Erythroblast (primary cell): ENCODE measurements at regions not wholly inside any gene's neighbourhood (a gene's known extent, or its start where the extent isn't known, plus 50 kb on each side); places are given as distances from the start of the nearest gene placed in this dataset.

Source experiments
- GATA1 ChIP-seq: IDR thresholded peaks from 2 replicates; pipeline ENCODE4 v1.6.1; 2011; ENCODE audit warnings: low read depth, mild to moderate bottlenecking, control low read depth, low read length, moderate library complexity
- POLR2A ChIP-seq: IDR thresholded peaks from 2 replicates; pipeline ENCODE4 v1.6.1; 2011; ENCODE audit warnings: mild to moderate bottlenecking, low read length

DNA sequence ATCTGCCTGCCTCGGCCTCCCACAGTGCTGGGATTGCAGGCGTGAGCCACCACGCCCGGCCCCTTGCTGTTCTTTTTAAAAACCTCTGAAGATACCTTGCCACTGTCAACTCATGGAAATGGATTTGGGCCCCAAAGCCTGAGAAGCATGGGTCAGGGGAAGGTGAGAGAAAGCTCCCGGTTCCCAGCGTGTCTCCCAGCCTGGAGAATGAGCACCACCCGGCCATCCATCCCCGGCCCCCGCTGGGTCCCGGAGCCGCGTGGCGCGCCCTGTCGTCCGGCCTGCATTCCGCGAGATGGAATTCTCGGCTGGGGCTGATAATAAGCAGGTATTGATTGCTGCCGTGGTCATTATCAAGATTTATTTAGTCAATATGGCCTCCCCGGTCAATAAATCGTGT, 126.5 kb upstream of the MYL2 start:
- TF ChIP-seq POLR2A, result no peak
- TF ChIP-seq GATA1, result no peak
